ENCODE measurements at regions not wholly inside any gene's neighbourhood (a gene's known extent, or its start where the extent isn't known, plus 50 kb on each side); places are given as distances from the start of the nearest gene placed in this dataset.

- DNase-seq: no peak
These were observed 205.8 kb downstream of the SPCS3 start for GRCh38 chr4:176525576-176525975.

DNA sequence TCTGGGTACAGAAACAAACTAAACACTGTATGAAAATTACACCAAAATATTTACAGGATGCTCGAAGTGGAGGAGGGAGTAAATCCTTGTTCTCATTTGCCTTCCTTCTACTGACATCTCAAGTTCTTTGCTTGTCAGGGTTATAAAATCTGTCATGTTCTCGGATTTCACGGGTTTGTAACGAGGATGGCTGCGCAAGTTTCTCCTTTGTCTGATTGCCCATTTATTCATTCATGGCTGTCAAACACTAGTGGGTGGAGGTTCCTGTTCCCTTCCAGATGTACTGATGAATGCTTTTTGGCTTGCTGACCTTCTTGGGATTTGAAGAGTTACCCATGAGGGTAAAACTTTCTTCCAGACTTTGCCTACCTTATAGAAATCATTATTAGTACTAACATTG is 206.9 kb downstream of the SPCS3 start:
- no peak for DNase-seq

DNA sequence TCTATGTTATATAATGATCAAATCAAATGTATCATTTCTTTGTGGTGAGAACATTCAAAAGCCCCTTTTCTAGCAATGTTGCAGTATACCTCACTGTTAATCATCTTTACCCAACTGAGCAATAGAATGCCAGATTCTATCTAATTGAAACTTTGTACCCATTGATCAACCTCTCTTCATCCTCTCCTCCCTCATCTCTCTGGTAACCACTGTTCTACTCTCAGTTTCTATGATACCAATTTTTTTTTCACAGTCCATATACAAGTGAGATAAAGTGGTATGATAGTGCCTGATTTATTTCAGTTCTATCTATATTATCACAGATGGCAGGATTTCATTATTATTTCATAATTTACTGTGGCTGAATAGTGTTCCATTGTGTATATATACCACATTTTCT is 209.8 kb downstream of the SPCS3 start:
- no peak for DNase-seq

GRCh38 chr4:176533159-176533558 is 213.4 kb downstream of the SPCS3 start:
- no peak for DNase-seq

GRCh38 chr4:176534566-176534965 is 214.8 kb downstream of the SPCS3 start:
- no peak for DNase-seq

DNA sequence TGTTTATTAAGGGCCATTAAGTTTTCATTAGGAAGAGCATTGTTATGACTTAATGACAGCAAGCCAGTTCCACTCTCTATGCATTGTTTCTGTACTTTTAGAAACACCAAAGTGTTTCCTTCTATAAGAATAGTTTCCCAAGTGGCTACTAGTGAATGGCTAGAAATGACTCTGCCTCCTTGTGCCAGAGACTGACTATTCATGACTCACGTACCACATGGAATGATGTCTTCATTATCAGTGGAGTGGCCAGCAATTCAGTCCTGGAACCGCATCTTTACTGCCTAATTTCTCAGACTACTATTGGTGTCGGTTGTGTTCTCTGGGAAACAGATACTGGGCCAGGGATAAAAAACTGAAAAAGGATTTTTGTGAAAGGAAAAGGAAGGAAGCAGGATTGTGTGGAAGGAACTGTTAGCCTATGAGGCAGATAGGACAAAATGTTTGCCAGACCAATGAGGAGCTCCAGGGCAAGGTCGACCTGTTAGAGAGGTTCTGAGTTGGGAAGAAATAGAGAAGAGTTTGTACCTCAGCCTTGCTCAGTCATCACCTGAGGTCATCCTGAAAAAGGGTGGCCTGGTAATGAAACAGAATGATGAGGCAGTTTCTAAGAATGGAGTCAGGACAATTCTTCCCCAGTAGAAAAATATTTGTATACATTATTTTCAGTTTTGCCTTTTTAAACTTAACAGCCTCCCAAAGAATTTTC is 218.6 kb downstream of the SPCS3 start:
- DNase-seq: no peak

GRCh38 chr4:176539091-176539784 is 219.5 kb downstream of the SPCS3 start:
- DNase-seq: no peak

DNA sequence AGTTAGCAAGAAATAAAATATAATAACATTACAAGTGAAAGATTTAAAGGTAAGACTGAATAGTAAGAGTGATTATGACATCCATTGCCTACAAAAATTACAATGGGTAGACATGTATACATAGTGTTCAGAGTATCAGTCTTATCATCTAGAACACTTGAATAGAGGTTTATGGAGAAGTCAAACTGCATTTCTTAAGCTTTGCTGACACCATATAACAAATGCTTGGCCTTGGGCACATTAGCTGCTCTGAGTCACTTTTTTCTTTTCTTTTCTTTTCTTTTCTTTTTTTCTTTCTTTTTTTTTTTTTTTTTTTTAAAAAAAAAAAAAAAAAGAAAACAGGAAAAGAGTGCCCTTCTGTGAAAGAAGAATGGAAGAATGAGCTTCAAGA is 220.0 kb downstream of the SPCS3 start:
- no peak for DNase-seq

DNA sequence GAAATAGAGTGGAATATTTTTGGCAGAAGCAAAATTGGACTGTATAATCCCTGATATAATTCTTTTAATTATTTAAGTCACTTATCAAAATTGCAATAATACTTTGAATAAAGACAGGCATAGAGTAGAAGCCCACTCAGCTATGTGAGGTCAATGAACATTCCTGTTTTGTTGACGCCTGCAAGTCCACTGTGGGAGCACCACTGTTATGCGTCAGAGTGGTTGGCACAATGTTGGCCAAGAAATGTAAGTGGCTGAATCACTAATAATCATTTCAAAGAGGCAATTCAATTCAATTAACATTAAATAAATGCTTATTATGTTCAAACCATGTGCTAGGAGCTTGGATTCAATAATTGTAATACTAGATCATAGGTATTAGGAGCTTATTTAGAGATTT is 221.0 kb downstream of the SPCS3 start:
- no peak for DNase-seq

DNA sequence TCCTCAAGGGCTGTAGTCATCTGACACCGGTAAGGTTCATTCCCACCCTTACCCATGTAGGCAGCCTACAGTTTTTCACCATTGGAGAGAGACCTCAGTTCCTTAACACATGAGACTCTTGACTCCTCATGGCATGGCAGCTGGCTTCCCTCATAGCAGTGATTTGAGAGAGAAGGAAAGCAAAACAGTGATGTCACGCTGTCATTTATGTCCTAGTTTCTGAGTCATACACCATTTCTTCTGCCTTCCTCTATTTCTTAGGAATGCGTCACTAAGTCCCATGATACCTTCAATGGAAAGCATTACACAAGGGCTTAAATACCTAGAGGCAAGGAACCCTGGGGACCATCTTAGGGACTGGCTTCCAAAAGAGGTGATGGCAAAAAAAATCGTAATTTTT is 226.1 kb downstream of the SPCS3 start:
- DNase-seq: no peak

DNA sequence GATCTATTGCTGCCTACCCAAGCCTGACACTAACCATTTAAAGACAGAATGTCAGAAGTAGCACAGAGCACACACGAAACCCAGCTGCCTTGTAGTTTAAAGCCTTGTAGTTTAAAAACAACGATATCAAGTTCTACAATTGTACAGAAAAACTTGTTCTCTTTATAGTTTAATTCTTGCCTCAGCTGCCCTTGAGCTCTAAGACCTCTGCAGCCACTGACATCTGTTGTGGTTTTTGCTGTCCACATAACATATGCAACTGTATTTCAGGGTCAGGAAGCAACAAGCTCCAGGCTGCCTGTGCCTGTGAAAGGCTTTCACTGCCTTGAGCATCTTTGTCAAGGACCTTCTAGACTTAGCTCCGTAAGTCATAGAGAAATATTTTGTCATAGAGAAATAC is 227.2 kb downstream of the SPCS3 start:
- DNase-seq: no peak

GRCh38 chr4:176548571-176548970 is 228.8 kb downstream of the SPCS3 start:
- DNase-seq: no peak

DNA sequence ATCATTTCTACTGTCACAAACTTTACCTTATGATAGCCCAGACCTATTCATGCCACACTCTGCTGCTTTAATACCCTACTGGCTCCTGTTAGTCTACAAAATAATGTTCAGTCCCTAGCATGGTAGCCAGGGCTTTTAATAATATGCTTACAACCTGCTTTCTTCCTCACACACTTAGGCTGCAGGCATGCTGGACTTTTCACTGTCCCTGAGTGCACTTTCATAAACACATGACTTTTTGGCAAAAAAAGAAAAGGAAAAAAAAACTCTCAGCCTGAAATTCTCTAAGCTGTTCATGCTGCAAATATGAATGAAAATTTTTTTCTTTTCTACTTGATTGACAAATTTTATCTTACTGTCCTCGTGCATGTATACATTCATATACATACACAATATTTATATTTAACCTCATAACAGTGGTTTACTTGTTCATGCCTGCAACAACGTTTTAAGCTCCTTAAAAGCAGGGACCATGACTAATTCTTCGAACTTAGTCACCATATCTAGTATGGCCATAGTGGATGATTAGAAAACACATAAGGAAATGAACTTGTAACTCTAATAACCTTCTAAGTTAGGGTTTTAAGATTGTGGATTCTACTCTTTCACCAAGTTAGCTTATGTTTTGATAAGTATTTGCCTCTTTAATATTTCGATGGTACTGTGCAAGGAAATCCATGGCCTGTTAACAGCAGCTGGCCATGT is 229.5 kb downstream of the SPCS3 start:
- DNase-seq: no peak

GRCh38 chr4:176558661-176559060 is 234.1 kb downstream of the VEGFC start:
- no peak for DNase-seq

DNA sequence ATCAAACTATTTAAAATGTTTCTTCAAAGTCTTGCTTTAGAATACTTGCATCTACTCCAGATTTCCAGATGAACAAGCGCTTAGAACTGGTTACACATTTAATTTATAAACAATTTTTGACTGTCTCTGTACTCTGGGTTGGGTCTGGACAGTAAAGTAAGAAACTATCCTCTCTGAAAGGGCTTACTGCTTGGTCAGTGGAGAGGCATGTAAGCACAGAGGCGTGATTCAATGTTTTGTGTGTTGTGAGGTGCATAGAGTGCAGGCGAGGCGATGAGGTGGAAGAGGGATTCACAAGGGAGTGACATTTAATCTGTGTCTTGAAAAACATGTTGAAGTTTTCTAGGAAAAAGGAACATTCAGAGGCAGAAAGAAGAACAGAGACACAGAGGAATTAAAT is 231.4 kb downstream of the VEGFC start:
- DNase-seq: no peak

GRCh38 chr4:176563591-176563990 is 229.1 kb downstream of the VEGFC start:
- peak; percentile 6 for DNase-seq

- no peak for DNase-seq
These were observed 227.7 kb downstream of the VEGFC start for GRCh38 chr4:176565049-176565448.

DNA sequence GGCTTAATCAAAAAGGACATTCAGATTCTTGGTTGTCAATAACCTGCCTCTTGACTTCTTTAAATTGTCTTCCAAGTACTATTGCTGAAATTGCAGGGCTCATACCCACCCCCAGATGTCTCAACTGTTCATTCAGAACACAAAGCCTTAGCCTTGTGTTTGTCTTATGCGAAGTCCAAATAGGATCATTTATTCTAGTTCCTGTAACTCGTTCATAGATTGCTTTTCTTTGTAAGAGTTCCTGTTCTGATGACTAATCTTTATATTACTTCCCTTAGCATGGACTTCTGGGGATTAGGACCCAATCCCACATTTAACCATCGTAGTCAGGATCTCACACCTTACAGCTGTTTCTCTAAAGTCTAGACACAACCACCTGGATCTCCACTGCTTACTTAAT is 226.0 kb downstream of the VEGFC start:
- DNase-seq: no peak

DNA sequence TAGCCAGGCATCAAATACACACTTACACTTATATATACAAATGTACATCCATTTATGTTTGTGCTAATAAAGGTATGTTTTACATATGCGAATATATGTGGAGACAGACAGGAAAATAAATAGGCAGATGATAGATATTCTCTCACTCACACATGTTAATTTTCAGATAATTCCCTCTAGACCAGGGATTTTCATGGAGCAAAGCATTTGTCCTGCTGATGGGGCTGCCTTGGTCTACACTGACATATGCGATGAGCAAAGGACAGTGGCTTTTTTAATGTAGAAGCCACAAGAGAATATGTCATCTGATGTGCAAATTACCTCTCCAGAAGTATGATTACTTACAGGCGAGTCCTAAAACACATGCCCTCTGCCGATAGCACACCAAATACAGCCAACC is 224.5 kb downstream of the VEGFC start:
- DNase-seq: no peak

DNA sequence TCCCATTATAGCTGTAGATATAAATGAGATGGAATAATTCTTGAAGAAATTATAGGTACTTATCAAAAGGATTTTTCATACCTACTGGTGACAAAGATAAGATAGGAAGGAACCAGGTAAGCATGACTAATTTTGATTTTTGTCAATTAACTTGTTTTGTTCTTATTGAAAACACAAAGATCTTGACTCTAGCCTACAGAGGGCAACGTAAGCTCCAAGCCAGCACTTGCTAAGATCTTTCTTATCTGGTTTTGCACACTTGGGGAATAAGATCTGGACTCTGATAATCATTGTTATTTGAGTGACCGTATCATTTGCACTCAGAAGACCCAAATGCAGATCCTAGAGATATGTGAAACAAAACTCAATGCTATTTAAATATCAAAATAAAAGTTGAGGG is 223.4 kb downstream of the VEGFC start:
- no peak for DNase-seq

DNA sequence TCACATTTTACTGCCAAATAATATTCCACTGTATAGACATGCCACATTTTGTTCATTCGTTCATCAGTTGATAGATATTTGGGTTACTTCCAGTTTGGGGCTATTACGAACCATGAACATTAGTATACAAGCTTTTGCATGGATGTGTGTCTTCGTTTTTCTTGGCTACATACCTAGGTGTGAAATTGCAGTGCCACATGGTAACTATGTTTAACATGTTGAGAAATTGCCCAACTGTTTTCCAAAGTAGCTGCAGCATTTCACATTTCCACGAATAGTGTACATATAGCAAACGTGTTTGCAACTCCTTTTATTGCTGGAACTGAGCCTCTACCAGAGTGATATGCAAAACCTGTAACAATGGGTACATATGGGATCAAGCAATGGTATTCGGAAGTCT is 221.5 kb downstream of the VEGFC start:
- no peak for DNase-seq

DNA sequence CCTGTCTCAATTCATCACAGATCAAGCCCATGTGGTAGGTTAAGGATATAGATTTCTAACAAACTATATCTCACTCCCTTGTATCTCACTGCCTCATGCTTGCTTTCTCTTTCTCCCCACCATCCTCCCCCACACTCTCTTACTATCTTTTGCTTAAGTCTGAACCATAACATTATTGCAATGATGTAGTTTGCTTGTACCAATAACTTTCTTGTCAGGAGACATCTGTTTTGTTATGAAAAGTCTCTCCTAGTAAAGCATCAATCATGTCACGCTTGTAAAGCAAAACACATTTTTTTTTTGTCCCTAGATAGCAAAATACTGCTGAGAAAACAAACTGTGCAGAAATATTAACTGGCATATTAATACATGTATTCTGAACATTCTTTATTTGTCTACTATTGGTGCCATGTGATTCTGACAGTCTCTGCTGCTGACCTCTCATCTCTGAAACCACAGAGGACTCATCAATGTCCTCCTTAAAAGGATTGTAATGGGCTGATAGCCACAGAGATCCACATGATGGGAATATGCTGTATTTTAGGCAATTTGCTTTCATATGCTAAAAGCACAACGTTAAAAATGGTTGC is 217.5 kb downstream of the VEGFC start:
- no peak for DNase-seq

GRCh38 chr4:176579226-176579625 is 213.5 kb downstream of the VEGFC start:
- DNase-seq: peak; percentile 72

DNA sequence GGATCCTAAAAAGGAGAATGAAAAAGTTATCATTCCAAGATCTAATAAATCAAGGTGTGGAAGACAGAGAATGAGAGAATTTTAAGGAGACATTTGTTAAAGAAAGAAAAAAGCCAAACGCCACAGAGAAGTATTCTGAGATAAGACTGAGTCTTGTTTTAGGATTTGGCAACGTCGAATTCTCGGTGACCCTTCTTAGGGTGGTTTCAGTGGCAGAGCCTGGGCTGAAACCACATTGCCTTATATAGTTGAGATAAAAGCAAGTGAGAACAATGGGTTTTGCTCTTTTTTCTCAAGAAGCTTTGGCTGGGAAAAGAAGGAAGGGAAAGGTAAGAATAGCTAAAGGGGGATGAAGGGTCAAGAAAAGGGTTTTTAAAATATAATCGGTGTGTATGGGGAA is 209.4 kb downstream of the VEGFC start:
- DNase-seq: no peak

All from NCI-H510A treated with DMSO at 0.1 percent for 48 hours (cell line).